NCI-H460 (cell line): ENCODE measurements at regions not wholly inside any gene's neighbourhood (a gene's known extent, or its start where the extent isn't known, plus 50 kb on each side); places are given as distances from the start of the nearest gene placed in this dataset.
"Not testable (repeated sequence)": the region's sequence is repeated elsewhere in the genome, so short reads cannot be mapped to it uniquely, and the experiment has no call there.

Source experiments
- DNase-seq: peaks from one replicate; pipeline ENCODE4 v3.0.0-alpha.2; 2016; ENCODE audit warnings: low read depth; ENCODE audit errors: extremely low read depth

GRCh38 chr2:22153931-22154613 is 1030.3 kb downstream of the TDRD15 start:
- DNase-seq: no peak

GRCh38 chr2:22156661-22157060 is 1032.9 kb downstream of the TDRD15 start:
- not testable (repeated sequence) for DNase-seq

- no peak for DNase-seq
Measured at GRCh38 chr2:22167256-22167655, 1043.5 kb downstream of the TDRD15 start.

GRCh38 chr2:22175003-22175402 is 1051.2 kb downstream of the TDRD15 start:
- DNase-seq: no peak

- no peak for DNase-seq
Measured at GRCh38 chr2:22185251-22185650, 1061.5 kb downstream of the TDRD15 start.

- DNase-seq: not testable (repeated sequence)
Measured at GRCh38 chr2:22186261-22186828, 1062.6 kb downstream of the TDRD15 start.

- no peak for DNase-seq
Measured at GRCh38 chr2:22189893-22190480, 1066.2 kb downstream of the TDRD15 start.

- DNase-seq: no peak
Measured at GRCh38 chr2:22194218-22194617, 1070.5 kb downstream of the TDRD15 start.

- DNase-seq: no peak
Measured at GRCh38 chr2:22196806-22197205, 1073.0 kb downstream of the TDRD15 start.

- no peak for DNase-seq
Measured at GRCh38 chr2:22198381-22199283, 1074.9 kb downstream of the TDRD15 start.

GRCh38 chr2:22199994-22200393 is 1076.2 kb downstream of the TDRD15 start:
- no peak for DNase-seq

GRCh38 chr2:22209545-22209944 is 1085.8 kb downstream of the TDRD15 start:
- no peak for DNase-seq

- no peak for DNase-seq
Measured at GRCh38 chr2:22213237-22213636, 1089.5 kb downstream of the TDRD15 start.

GRCh38 chr2:22215517-22215916 is 1091.7 kb downstream of the TDRD15 start:
- no peak for DNase-seq

- no peak for DNase-seq
Measured at GRCh38 chr2:22217881-22218280, 1094.1 kb downstream of the TDRD15 start.

GRCh38 chr2:22221006-22221405 is 1097.2 kb downstream of the TDRD15 start:
- DNase-seq: no peak

GRCh38 chr2:22238967-22239366 is 1115.2 kb downstream of the TDRD15 start:
- no peak for DNase-seq

GRCh38 chr2:22247466-22247865 is 1123.7 kb downstream of the TDRD15 start:
- DNase-seq: no peak

GRCh38 chr2:22248851-22249250 is 1125.1 kb downstream of the TDRD15 start:
- DNase-seq: no peak

- DNase-seq: no peak
Measured at GRCh38 chr2:22253171-22253570, 1129.4 kb downstream of the TDRD15 start.

GRCh38 chr2:22261165-22261564 is 1123.8 kb upstream of the KLHL29 start:
- no peak for DNase-seq
